ENCODE measurements at regions not wholly inside any gene's neighbourhood (a gene's known extent, or its start where the extent isn't known, plus 50 kb on each side); places are given as distances from the start of the nearest gene placed in this dataset.

DNA sequence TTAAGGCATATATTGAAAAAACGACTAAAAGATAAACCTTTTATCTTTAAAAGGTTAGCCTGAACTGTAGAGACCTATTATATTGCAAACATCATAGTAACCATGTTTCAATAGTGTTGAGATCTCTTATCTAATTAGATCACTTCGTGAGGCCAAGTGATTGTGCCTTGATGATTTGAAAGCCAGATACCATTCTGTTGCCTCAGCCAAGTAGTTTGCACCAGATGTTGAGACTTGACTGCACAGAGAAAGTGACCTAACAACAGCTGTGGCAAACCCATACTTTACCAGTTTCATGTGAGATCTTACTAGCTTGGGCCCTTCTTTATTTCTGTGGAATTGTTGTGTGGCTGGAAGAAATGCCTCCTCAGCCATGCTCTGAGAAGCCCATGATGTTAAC lies 717.3 kb downstream of the KCNJ2 start:
- DNase-seq (ENCODE audit: low read depth, low spot score) (no peak), FAIRE-seq (no peak)
- Histone ChIP-seq H3K9me1 (ENCODE audit: control insufficient read depth, extremely low read depth, insufficient read depth, low read length) (no peaks in the 10 kb centered on the region), H3K9ac (ENCODE audit: control insufficient read depth, extremely low read depth, insufficient read depth, low read length) (no peak overlapping the region), H3K9me3 (ENCODE audit: control insufficient read depth, low read depth, low read length) (no peaks in the 10 kb centered on the region), H3K27me3 (ENCODE audit: control insufficient read depth, extremely low read depth, insufficient read depth, low read length) (no peaks in the 10 kb centered on the region), H3K4me3 (ENCODE audit: control insufficient read depth in 2 of 3, extremely low read depth in 1 of 3, insufficient read depth in 2 of 3, low read depth in 1 of 3, low read length in 3 of 3) (no peak overlapping the region), H4K20me1 (ENCODE audit: control insufficient read depth, extremely low read depth, insufficient read depth, low read length) (no peaks in the 10 kb centered on the region), H3K79me2 (ENCODE audit: control insufficient read depth, insufficient read depth, low read length) (no peaks in the 10 kb centered on the region), H3K4me2 (ENCODE audit: control insufficient read depth, extremely low read depth, insufficient read depth, low read depth, low read length) (no peak overlapping the region), H3K36me3 (ENCODE audit: control insufficient read depth in 2 of 2, extremely low read depth in 1 of 2, insufficient read depth in 2 of 2, low read length in 2 of 2) (no peaks in the 10 kb centered on the region), H2AFZ (ENCODE audit: control insufficient read depth, low read length) (no peak overlapping the region), H3K4me1 (ENCODE audit: control insufficient read depth, extremely low read depth, insufficient read depth, low read length) (no peaks in the 10 kb centered on the region), H3K27ac (ENCODE audit: control insufficient read depth, insufficient read depth, low read length) (no peak overlapping the region)
- TF ChIP-seq, protein P1, sequence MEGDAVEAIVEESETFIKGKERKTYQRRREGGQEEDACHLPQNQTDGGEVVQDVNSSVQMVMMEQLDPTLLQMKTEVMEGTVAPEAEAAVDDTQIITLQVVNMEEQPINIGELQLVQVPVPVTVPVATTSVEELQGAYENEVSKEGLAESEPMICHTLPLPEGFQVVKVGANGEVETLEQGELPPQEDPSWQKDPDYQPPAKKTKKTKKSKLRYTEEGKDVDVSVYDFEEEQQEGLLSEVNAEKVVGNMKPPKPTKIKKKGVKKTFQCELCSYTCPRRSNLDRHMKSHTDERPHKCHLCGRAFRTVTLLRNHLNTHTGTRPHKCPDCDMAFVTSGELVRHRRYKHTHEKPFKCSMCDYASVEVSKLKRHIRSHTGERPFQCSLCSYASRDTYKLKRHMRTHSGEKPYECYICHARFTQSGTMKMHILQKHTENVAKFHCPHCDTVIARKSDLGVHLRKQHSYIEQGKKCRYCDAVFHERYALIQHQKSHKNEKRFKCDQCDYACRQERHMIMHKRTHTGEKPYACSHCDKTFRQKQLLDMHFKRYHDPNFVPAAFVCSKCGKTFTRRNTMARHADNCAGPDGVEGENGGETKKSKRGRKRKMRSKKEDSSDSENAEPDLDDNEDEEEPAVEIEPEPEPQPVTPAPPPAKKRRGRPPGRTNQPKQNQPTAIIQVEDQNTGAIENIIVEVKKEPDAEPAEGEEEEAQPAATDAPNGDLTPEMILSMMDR (optimal IDR thresholded peaks at IDR 0.05 in 1 of 3, IDR thresholded peaks at IDR 0.05 in 1 of 3, conservative IDR thresholded peaks at IDR 0.05 in 1 of 3; ENCODE audit: extremely low read depth in 1 of 3, insufficient read depth in 2 of 3, low read length in 3 of 3): no peak
- no peak for TF ChIP-seq EZH2 (IDR thresholded peaks at IDR 0.05; ENCODE audit: low read length)
- dilution Hi-C loops (cut with MboI; ENCODE audit: extremely low pct_ligation_motif_present, low sequenced_read_pairs): no loop called here

- no peak overlapping the region for H2AFZ ChIP-seq (ENCODE audit: control insufficient read depth, low read length)
- dilution Hi-C loops (cut with MboI; ENCODE audit: extremely low pct_ligation_motif_present, low sequenced_read_pairs): no loop called here
These were observed 719.0 kb downstream of the KCNJ2 start for GRCh38 chr17:70888324-70888723.

More at GRCh38 chr17:70888324-70888723, 719.0 kb downstream of the KCNJ2 start:
- FAIRE-seq (no peak), DNase-seq (ENCODE audit: low read depth, low spot score) (no peak)
- TF ChIP-seq, protein P1 (optimal IDR thresholded peaks at IDR 0.05 in 1 of 3, IDR thresholded peaks at IDR 0.05 in 1 of 3, conservative IDR thresholded peaks at IDR 0.05 in 1 of 3; ENCODE audit: extremely low read depth in 1 of 3, insufficient read depth in 2 of 3, low read length in 3 of 3): no peak
- no peak for TF ChIP-seq EZH2 (IDR thresholded peaks at IDR 0.05; ENCODE audit: low read length)
- Histone ChIP-seq H4K20me1 (ENCODE audit: control insufficient read depth, extremely low read depth, insufficient read depth, low read length) (no peaks in the 10 kb centered on the region), H3K9ac (ENCODE audit: control insufficient read depth, extremely low read depth, insufficient read depth, low read length) (no peak overlapping the region), H3K9me1 (ENCODE audit: control insufficient read depth, extremely low read depth, insufficient read depth, low read length) (no peaks in the 10 kb centered on the region), H3K27me3 (ENCODE audit: control insufficient read depth, extremely low read depth, insufficient read depth, low read length) (no peaks in the 10 kb centered on the region), H3K79me2 (ENCODE audit: control insufficient read depth, insufficient read depth, low read length) (no peaks in the 10 kb centered on the region), H3K36me3 (ENCODE audit: control insufficient read depth in 2 of 2, extremely low read depth in 1 of 2, insufficient read depth in 2 of 2, low read length in 2 of 2) (no peaks in the 10 kb centered on the region), H3K4me3 (ENCODE audit: control insufficient read depth in 2 of 3, extremely low read depth in 1 of 3, insufficient read depth in 2 of 3, low read depth in 1 of 3, low read length in 3 of 3) (no peak overlapping the region), H3K9me3 (ENCODE audit: control insufficient read depth, low read depth, low read length) (no peaks in the 10 kb centered on the region), H3K4me2 (ENCODE audit: control insufficient read depth, extremely low read depth, insufficient read depth, low read depth, low read length) (no peak overlapping the region), H3K27ac (ENCODE audit: control insufficient read depth, insufficient read depth, low read length) (no peak overlapping the region), H3K4me1 (ENCODE audit: control insufficient read depth, extremely low read depth, insufficient read depth, low read length) (no peaks in the 10 kb centered on the region)

Measured in keratinocyte (primary cell).